ENCODE measurements at regions not wholly inside any gene's neighbourhood (a gene's known extent, or its start where the extent isn't known, plus 50 kb on each side); places are given as distances from the start of the nearest gene placed in this dataset.
"Not testable (repeated sequence)": the region's sequence is repeated elsewhere in the genome, so short reads cannot be mapped to it uniquely, and the experiment has no call there.

DNA sequence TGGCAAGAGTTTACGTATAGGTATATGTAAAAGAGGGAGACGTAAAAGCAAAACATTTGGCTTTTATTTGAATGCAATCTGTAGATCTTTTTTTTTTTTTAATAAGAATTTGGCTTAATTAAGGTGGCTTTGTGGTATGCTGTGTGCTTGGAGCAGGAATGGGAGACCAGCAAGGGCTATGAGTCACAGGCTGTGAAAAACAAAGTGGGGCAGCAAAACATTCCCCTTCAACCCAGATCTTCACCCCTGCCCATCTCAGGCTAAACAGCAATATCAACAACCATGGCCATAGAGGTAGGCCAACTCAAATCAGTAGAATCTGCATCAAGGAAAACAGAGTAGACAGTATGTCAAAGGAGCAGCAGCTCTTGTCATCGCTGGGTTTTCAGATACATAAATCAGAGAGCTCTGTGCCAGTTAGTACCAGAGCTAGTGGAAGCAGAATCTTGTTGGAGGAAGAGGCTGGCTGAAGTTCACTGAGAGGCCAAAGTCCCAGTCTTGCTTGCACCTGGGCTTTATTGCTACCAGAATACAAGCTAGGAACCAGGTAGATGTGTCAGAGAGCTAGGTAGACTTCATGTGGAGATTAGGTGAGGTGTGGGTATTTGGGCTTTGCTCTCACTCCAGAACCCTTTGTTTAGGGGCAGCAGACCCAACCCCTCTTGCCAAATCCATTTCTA lies 191.5 kb upstream of the FANCL start:
- no peak for DNase-seq

DNA sequence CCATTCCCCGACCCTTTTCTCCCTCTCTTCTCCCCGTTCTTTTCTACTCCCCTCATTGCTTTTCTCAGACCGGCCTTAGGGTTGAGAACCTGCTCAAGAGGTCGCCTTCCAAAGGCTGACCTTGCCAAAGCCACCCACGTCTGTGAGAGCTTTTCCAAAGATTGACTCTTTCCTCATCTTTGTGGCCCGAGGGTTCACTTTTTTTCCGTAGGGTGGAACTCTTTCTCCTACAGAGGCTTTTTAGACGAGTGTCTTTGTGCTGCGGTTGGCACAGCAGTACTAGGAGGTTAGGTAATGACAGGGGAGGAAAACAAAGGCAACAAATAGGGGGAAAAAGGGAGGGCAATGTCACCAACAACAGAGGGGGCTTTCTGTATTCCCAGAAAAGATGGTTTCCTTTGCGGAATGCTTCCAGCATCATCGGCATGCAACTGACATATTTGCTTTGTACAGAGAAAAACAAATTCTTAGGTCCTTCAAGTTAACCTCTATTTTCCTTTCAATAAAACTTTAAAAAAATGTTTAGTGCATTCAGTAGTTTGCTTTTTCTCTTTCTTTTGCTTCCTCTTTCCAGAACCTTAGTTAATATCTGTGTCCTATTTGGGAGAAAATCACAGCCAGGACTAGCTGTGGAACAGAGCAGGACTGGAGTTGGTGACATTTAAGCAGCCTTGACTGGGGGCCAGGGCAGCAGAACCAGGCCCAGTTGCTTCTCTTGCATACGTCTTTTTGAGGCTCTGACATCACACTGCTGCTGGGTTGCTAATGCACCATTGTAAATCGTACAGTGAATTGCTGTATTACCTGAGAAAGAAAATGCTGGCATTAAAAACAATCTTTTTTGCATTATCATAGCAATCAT lies 188.1 kb upstream of the FANCL start:
- DNase-seq, result no peak

DNA sequence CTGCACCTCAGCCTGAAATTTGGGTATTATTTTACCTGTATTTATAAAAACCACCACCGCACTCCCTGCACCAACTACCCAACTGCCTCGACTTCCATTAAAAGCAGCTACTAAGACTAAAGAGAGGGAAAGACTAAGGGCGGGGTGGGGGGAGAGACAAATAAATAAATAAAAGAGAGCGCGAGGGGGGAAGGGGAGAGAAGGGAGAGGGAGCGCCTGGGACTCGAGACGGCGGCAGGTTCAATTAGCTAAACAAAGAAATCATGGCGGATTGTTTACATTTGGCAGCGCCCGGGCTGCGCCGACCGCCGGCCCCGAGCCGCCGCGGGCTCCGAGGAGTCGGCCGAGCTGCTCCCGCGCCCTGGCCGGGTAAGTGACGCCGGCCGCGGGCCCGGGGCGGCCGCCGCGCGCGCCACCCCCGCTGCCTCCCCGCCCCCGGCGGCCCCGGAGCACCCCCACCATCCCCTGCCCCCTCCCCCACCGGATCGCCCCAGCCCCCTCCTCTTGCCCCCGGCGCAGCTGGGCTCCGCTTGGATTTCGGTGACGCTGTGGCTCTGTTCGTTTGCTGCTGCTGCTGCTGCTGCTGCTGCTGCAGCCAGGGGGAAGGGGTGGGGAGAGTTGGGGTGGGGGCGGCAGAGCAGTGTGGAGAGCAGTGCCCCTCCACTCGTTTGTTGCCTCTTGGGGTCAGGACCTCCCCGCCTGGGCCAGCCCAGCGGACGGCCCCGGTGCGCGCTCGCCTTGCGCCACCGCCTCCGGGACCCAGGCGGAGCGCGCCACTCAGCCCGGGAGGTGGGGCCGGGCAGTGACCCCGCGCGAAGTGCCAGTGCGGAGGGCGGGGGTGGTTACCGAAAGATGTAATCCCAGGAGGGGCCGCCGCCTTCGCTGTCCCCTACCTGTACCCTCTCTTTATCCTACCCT lies 187.2 kb upstream of the FANCL start:
- peak; percentile 13 for DNase-seq

DNA sequence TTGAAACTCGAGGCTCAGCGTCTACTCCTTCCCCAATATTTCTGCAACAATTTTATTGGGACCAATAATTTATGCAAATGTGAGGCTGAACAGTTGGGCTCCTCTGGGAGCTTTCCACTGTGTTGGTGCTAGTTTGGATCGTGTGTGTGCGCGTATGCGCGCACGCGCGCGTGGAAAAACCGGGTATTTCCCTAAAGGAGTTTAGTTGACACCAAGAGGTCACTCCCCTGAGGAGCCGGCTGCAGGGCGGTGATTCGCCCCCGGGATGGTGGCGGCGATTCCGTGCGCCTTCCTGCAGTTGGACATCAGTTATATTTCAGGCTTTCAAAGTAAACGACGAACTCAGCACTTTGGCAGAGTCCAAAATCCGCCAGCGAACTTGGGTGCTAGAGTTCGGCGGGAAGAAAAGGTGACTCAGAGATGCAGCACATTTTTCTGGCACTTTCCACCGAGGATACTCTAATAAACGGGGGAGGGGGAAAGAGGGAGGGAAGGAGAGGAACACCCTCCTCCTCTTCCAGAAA lies 186.5 kb upstream of the FANCL start:
- DNase-seq, result no peak

DNA sequence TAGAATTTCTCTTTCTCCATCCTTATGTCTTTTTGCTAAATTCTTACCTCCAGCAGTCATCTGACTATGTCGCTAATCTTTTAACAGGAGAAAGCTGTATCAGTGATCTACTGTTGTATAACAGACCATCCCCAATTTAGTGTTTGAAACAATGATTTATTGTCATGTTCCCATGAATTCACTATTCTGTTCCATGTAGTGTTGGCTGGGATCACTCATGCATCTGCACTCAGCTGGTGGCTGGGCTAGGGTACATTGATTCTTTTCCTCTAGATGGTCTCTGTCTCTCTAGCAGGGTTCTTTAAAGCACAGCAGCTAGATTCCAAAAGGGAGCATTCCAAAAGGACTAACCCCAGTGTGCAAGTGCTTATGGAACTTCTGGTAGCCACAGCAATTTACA lies 184.2 kb upstream of the FANCL start:
- no peak for DNase-seq

DNA sequence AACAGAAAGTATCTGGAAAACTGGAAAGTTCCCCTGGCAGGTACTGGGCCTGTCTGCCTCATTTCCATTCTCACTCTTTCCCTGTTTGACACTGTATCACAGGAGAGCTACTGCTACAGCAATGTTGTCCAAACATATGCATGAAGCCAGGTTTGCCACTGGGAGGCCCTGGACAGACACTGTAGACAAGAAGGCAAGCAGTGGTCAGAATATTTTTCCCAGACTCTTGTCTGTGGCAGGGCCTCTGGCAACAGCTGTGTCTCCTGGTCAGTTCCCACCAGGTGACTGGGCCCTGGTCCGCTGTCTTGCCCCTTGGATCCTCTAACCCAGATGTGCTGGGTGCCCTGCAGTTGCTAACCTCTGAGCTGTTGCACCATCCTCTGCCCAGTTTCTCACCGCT lies 178.9 kb upstream of the FANCL start:
- no peak for DNase-seq

DNA sequence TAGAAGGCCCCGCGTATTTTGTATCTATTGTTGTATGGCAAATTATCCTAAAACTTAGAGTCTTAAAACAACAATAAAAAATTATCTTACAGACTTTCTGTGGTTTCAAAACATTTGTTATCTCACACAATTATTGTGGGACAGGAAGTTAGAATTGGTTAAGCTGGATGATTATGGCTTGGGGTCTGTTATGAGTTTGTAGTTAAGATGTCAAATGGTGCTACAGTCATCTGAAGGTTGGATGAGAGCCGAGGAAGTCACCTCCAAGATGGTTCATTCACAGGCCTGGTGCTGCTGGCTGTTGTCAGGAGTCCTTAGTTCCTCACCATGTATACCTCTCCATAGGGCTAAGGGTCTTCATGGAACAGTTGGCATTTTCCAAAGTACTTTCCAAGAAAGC lies 175.6 kb upstream of the FANCL start:
- no peak for DNase-seq

DNA sequence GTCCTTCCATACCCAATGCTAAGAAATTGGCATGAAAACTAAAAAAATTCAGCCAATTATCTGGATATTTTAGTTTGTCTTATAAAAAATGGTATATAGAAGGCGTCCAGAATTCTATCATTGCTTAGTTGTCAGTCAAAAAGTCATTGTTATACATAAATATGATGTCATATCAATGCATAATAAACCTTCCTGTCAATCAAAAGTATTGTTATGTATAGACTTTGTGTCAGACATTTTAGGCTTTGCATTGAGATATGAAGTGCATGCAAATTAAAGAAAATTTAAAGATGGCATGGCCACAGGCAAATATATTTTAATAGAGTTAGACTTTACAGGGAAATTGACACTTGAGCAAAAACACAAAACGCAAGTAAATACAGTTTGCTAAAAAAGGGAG lies 173.4 kb upstream of the FANCL start:
- no peak for DNase-seq

DNA sequence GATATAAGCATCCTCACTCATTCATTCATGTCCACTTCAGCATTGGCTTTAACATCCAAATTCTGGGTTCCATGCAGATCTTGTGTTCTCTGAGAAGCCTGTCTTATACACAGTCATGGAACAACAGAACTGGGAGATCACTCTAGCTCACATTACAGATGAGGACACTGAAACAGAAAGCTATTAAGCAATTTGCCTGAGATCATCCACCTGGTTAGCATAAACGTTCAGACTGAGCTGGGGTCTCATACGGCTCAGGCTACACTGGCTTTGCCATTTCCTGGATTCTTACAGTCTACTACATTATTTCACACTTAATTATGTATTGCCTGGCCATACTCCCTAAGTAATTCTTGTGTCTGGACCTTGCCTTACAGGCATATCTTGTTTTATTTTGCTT lies 169.4 kb upstream of the FANCL start:
- DNase-seq, result no peak

DNA sequence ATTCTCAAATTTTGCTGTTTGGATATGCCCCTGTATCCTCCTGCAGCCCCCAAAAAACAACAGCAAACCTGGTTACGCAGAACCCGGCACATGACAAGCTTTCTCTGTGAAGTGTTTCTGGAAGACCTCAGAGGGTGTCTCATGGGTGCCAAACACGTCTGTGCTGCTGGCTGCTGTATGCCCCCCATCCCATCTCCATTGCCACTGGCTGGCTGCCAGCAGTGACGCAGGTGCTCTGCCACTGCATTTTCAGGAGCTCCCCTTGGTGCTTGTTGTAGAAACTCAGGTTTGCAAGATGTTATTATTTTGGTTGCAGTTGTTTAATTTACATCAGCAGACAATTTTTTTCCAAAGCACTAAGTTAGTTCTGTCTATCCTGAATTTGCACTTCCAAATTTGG lies 166.4 kb upstream of the FANCL start:
- DNase-seq, result no peak

DNA sequence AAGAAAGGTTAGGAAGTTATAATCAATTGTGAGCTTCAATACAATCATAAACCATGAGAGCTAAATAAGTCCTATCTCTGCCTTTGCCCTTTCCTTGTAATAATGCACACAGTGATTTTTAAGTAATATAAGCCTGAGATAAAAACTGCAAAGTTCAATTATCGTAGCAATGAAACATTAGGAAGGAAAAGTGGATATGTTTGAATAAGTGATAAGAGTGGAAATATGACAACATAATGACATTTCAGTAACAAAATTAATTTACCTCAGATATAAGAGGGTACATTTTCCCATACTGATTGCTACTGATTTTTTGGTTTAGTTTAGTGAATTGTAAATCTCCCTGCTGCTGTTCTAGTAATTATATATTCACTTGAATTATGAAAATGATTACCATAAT lies 164.2 kb upstream of the FANCL start:
- DNase-seq, result no peak

DNA sequence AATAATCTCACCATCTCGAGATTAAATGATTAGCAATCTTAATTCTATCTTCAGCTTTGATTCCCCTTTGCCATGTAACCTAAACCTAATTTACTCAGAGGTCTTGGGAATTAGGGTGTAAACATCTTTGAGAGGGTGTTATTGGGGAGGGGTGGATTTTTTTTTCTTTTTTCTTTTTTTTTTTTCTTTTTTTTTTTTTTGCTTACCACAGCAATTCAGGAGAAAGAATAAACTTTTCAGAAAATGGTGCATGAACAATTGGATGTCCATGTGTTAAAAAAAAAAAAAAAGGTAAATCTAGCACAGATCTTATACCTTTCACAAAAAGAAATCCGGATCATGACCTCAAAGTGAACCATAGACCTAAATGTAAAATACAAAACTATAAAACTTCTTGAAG lies 160.8 kb upstream of the FANCL start:
- no peak for DNase-seq

DNA sequence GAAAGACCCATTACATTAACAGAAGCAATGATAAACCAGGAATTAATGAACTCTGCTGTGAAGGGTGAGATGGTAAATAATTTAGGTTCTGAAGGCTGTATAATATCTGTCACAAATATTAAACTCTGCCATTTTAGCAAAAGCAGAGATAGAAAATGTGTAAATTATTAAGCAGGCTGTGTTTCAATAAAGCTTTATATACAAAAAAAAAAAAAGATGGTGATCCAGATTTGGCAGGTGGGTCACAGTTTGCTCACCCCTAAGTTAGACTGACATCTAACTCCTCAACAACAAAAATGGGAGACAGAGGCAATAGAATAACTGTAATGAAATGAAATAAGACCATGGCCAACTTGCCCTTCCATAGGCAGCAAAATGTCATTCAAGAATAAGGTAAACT lies 157.3 kb upstream of the FANCL start:
- no peak for DNase-seq

DNA sequence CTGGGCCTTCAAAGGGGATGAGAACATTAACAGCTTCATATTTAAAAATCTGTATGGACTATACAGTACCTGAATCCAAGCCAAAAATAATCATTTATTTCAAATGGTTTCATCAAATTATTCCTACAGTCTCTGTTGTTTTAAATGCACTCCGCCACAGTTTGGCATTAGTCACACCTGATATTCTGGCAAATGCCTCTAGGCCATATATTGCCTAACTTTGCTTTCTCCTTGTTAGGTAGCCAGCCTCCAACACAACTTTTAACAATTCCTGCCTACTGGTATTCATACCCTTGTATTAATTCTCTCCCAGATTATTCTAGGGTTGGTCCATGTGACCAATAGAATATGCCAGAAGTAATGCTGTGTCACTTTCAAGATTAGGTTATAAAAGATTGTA lies 146.6 kb upstream of the FANCL start:
- DNase-seq, result no peak

DNA sequence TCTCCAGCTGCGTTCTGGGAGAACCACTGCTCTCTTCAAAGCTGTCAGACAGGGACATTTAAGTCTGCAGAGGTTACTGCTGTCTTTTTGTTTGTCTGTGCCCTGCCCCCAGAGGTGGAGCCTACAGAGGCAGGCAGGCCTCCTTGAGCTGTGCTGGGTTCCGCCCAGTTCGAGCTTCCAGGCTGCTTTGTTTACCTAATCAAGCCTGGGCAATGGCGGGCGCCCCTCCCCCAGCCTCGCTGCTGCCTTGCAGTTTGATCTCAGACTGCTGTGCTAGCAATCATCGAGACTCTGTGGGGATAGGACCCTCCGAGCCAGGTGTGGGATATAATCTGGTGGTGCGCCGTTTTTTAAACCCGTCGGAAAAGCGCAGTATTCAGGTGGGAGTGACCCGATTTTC lies 145.8 kb upstream of the FANCL start:
- DNase-seq, result not testable (repeated sequence)

DNA sequence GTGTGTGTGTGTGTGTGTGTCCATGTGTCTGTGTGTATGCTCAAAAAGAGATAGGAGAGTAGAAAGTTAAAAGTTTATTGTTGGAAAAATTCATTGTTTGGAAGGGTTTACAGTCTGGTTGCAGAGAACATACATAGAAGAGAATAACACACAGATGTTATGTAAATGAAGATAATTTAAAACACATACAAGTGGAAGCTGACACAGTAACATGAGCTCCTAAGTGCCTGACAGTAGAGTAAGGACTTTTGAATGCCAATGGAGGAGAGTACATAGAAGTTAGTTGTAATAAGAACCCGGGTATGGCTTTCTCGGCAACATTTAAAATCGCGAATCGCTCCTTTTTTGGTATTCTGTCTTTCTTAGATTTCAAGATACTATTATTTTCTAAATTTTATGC lies 137.0 kb upstream of the FANCL start:
- no peak for DNase-seq

DNA sequence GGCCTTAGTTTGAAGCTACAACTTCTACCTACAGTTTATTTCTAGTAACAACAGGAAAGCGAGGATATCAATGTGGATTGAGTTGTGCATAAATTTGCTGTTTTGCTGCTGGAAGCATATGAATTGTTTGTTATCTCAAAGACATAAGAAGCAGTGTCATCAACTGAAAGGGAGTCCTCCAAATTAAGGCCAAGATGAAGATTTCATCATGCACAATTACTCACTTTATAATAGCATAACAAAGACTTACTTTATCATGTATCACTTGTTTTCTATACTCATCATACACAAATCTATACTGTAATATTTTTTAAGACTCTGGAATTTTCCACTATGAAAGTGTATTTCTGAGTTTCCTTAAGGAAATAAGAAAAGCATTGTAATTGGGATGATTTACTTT lies 136.1 kb upstream of the FANCL start:
- no peak for DNase-seq

DNA sequence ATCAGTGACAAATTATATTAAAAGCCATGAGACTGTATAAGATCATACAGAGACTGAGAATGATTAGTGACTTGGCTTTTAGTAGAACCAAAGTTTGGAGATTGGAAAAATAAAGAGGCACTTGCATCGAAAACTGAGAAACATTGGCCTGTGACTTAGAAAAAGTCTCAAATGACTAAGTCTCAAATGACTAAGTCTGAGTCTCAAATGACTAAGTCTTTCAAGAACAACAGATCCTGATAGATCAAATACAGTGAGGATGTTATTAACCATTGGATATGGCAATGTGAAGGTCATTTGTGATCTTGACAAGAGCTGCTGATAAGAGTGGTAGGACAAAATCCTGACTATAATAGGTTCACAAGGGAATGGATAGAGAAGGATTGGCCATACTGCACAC lies 135.5 kb upstream of the FANCL start:
- no peak for DNase-seq

DNA sequence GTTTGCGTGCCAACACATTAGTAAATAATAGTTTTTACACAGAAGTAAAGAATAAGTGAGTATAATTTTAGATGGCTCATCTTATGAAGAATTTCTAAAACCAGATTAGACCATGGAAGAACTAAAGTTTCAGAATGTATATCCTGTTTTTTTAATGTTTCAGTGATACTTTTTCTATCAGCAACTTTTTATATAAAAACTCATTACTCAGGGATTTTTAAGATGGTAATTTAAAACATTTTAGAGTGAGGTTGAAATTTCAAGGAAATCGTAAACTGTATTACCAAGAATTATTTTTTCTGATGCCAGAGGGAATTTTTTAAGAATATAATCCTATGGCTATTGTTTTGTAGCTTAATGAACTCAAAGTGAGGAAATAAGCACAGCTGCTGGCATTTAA lies 128.5 kb upstream of the FANCL start:
- no peak for DNase-seq

DNA sequence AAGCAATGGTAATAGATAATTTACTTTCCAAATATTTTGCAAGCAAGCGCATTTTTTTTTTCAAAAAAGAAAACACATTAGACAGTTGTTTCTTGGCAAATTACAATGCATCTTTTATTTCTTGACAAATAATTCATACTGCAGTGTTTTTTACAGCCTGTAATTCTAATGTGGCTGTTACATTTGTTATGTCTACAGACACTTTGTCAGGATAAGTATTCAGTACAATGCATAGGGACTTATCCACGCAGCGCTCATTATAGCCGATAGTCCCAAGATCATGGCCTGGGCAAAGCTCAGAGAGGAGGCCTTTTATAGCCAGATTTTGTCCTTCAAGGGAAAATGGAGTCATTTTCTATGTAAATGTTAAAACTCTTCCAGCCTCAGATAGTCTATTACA lies 123.0 kb upstream of the FANCL start:
- DNase-seq, result no peak

DNA sequence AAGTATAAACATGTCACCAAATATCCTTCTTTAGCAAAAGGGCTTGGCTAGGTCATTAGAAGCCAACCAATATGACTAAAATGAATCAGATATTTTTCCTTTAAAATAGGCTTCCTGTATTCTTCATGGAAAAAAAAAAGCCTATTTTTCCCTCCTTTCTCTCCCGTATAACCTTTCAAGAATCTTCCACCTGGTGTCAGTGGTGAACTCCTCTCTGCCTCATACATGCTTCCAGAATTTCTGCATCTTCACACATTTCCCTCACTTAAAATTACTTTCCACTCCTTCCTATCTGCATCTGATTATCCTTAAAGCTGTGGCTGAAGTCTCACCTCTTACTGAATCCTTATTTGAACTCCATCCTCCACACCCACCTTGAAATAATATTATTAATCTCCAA lies 116.9 kb upstream of the FANCL start:
- DNase-seq, result no peak

DNA sequence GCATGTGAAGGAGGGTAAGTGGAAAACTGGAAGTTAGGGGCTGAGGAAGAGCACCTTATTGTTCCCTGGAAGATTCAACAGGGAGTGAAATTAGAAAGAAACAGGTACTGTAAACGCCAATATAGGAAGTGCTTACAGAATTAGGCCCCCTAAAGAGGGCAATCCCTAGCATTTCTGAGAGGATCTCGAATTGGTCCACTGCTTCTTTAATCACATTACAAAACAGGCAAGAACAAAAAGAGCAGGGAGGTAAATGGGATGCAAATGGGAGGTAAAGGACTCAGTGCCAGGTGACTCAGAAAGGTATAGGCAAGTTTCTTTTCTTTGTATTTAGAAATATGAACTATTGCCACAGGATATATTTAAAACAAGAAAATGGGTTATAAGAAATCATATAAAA lies 116.4 kb upstream of the FANCL start:
- DNase-seq, result no peak

DNA sequence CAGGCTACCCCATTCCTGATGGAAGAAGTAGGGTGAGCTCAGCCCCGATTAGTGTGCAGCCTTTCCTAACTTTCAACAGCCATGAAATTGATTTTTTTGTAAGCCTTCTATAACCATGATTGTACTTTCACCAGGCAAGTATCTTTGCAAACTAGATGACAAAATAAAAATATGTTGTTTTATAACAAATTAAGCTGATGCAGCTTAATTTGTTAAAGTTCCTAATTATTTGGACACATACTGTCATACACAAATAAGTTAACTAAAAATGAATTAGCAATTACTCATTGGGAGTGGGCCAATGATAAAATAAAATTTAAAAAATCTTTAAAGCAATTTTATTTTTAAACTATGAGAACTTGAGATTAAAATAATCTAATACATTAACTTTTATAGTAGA lies 113.1 kb upstream of the FANCL start:
- no peak for DNase-seq
